Body of pancreas (tissue), 4 donors: ENCODE measurements at regions not wholly inside any gene's neighbourhood (a gene's known extent, or its start where the extent isn't known, plus 50 kb on each side); places are given as distances from the start of the nearest gene placed in this dataset.

Experiments used
- POLR2A ChIP-seq, 3 donors: fragments of 450-650 bp; IDR thresholded peaks; one replicate each; pipeline ENCODE4 v1.6.1; 2016; ENCODE audit warnings: antibody characterized with exemption in 3 of 3, mild to moderate bottlenecking in 2 of 3
- TF ChIP-seq, protein P1 (sequence below), 7 experiments: fragments of 450-650 bp in 4 of 7; fragments of 200-600 bp in 3 of 7; sonication (generic) in 3 of 7; IDR thresholded peaks; one replicate each; pipeline ENCODE4 v1.5.1; 2016 to 2019; ENCODE audit warnings: antibody characterized with exemption in 7 of 7

DNA sequence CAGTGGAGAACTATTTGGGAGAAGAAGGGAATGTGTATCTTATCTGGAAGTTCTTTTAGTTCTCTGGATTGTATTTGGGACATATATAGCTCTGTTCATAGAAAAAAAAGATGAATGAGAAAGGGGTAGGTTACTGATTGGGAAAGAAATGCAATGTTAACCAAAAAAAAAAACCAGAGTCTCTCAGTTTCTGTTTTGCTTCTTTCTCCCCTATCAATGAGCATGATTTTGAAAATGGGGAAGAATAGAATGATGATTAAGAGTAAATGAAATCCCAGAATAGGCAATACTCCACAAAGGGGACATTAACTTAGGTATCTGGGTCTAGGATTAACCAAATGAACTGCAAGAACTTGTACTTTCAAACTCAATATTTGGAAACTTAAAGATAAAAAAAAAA is 92.9 kb downstream of the RHOU start:
- TF ChIP-seq, protein P1, sequence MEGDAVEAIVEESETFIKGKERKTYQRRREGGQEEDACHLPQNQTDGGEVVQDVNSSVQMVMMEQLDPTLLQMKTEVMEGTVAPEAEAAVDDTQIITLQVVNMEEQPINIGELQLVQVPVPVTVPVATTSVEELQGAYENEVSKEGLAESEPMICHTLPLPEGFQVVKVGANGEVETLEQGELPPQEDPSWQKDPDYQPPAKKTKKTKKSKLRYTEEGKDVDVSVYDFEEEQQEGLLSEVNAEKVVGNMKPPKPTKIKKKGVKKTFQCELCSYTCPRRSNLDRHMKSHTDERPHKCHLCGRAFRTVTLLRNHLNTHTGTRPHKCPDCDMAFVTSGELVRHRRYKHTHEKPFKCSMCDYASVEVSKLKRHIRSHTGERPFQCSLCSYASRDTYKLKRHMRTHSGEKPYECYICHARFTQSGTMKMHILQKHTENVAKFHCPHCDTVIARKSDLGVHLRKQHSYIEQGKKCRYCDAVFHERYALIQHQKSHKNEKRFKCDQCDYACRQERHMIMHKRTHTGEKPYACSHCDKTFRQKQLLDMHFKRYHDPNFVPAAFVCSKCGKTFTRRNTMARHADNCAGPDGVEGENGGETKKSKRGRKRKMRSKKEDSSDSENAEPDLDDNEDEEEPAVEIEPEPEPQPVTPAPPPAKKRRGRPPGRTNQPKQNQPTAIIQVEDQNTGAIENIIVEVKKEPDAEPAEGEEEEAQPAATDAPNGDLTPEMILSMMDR (IDR thresholded peaks at IDR 0.05) = no peak
- TF ChIP-seq POLR2A (IDR thresholded peaks at IDR 0.05) = no peak
